GM23248 (cell line): ENCODE measurements at regions not wholly inside any gene's neighbourhood (a gene's known extent, or its start where the extent isn't known, plus 50 kb on each side); places are given as distances from the start of the nearest gene placed in this dataset.
A peak's percentile ranks its signal among the peaks of the same experiment; 100 is the strongest.

ENCODE experiments used
- DNase-seq: peaks from one replicate; pipeline ENCODE4 v3.0.0-alpha.2; 2015
- H2AFZ ChIP-seq: fragments of 200-600 bp; sonication (generic); 2 replicates; pipeline ENCODE4 v1.6.1; 2016; ENCODE audit warnings: antibody characterized with exemption
- H3F3A ChIP-seq: fragments of 200-600 bp; sonication (generic); 2 replicates; pipeline ENCODE4 v1.6.1; 2016; ENCODE audit warnings: mild to moderate bottlenecking, antibody characterized with exemption, mixed run types; ENCODE audit not compliant: insufficient read depth
- H3K27ac ChIP-seq: fragments of 200-600 bp; sonication (generic); 2 replicates; pipeline ENCODE4 v1.5.1; 2016; ENCODE audit warnings: mild to moderate bottlenecking
- H3K27me3 ChIP-seq: fragments of 200-600 bp; sonication (generic); replicated peaks from 2 replicates; pipeline ENCODE4 v1.6.1; 2016; ENCODE audit warnings: mild to moderate bottlenecking; ENCODE audit not compliant: insufficient read depth
- H3K36me3 ChIP-seq: fragments of 200-600 bp; sonication (generic); 2 replicates; pipeline ENCODE4 v1.6.1; 2016; ENCODE audit warnings: low read depth, mild to moderate bottlenecking
- H3K4me1 ChIP-seq: fragments of 200-600 bp; sonication (generic); 2 replicates; pipeline ENCODE4 v1.6.1; 2016; ENCODE audit warnings: mild to moderate bottlenecking; ENCODE audit not compliant: insufficient read depth
- H3K4me2 ChIP-seq: fragments of 200-600 bp; sonication (generic); one replicate; pipeline ENCODE4 v1.6.1; 2016; ENCODE audit warnings: mild to moderate bottlenecking; ENCODE audit not compliant: unreplicated experiment
- H3K4me3 ChIP-seq: fragments of 200-600 bp; sonication (generic); 2 replicates; pipeline ENCODE4 v1.5.1; 2016; ENCODE audit warnings: mild to moderate bottlenecking
- H3K79me2 ChIP-seq: fragments of 200-600 bp; sonication (generic); 2 replicates; pipeline ENCODE4 v1.6.1; 2016; ENCODE audit warnings: mild to moderate bottlenecking; ENCODE audit not compliant: insufficient read depth
- H3K9ac ChIP-seq: fragments of 200-600 bp; sonication (generic); 2 replicates; pipeline ENCODE4 v1.6.1; 2016; ENCODE audit warnings: mild to moderate bottlenecking
- H3K9me2 ChIP-seq: fragments of 200-600 bp; sonication (generic); 2 replicates; pipeline ENCODE4 v1.6.1; 2016; ENCODE audit warnings: mixed run types, mild to moderate bottlenecking, moderate library complexity; ENCODE audit not compliant: insufficient read depth
- H3K9me3 ChIP-seq: fragments of 200-600 bp; sonication (generic); one replicate; pipeline ENCODE4 v1.6.1; 2017; ENCODE audit warnings: low read depth
- H4K20me1 ChIP-seq: fragments of 200-600 bp; sonication (generic); 2 replicates; pipeline ENCODE4 v1.6.0; 2016; ENCODE audit not compliant: insufficient read depth
- EZH2 ChIP-seq: fragments of 200-600 bp; sonication (generic); IDR thresholded peaks from 2 replicates; pipeline ENCODE4 v1.6.1; 2018; ENCODE audit warnings: antibody characterized with exemption, mild to moderate bottlenecking; ENCODE audit not compliant: insufficient read depth, poor library complexity, severe bottlenecking
- EZH2phosphoT487 ChIP-seq: fragments of 200-600 bp; sonication (generic); IDR thresholded peaks from 2 replicates; pipeline ENCODE4 v1.6.1; 2018; ENCODE audit warnings: antibody characterized with exemption, moderate library complexity, mild to moderate bottlenecking, low read depth; ENCODE audit not compliant: insufficient read depth
- WGBS, 2 experiments: methylation state at CpG; one replicate each; pipeline ENCODE4 v1.1.6; 2015 to 2017; ENCODE audit warnings: low lambda C conversion rate in 2 of 2, low coverage in 1 of 2; ENCODE audit errors: missing lambda C conversion rate in 2 of 2; 5-methylcytosine and 5-hydroxymethylcytosine counted together
- in situ Hi-C: fragments of 300-500 bp; cut with MboI; formaldehyde crosslinking; loops from 2 replicates; pipeline ENCODE4 v1.15.0; 2020

DNA sequence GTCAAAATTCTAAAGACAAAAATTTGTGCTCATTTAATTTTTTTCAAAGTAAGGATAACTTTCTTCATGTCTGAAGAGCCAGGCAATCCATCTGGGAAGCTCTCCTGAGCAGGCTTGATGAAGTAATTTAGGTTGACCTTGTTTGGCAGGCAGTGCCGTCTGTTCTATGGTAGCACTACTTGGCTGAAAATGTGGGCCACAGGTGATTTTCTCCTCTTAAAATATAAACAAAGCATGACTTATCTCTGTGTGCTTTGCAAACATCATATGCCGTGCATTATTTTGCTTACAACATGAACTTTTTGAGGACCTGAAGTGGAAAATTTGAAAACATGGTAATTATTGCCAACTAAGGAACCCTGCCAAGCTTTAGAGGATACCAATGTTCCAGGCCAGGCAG is 143.2 kb downstream of the RAP2B start:
- H3K9me2 ChIP-seq = no peaks in the 10 kb centered on the region
- H3K79me2 ChIP-seq = no peaks in the 10 kb centered on the region
- in situ Hi-C loops = no loop called here
- no peak overlapping the region for H3K4me2 ChIP-seq
- H3K4me3 ChIP-seq = no peak overlapping the region
- WGBS, 2 experiments = 61 to 69% methylated on average over 2 of the region's 2 CpGs
- no peaks in the 10 kb centered on the region for H3K27me3 ChIP-seq
- H3K4me1 ChIP-seq = no peaks in the 10 kb centered on the region
- no peaks in the 10 kb centered on the region for H4K20me1 ChIP-seq
- no peaks in the 10 kb centered on the region for H3K9me3 ChIP-seq
- no peaks in the 10 kb centered on the region for H3K36me3 ChIP-seq
- no peak overlapping the region for H3K9ac ChIP-seq
- H3F3A ChIP-seq = no peaks in the 10 kb centered on the region
- no peak overlapping the region for H3K27ac ChIP-seq
- DNase-seq = no peak
- no peak for TF ChIP-seq EZH2phosphoT487
- no peak for TF ChIP-seq EZH2
- H2AFZ ChIP-seq = no peak overlapping the region; the same call in 1 of the 2 replicates

- Histone ChIP-seq H3K9ac (no peak overlapping the region), H4K20me1 (no peaks in the 10 kb centered on the region), H3K4me1 (peaks cover 13% of the 10 kb centered on the region; the same call in 1 of the 2 replicates), H3K9me2 (no peaks in the 10 kb centered on the region), H3K27ac (no peak overlapping the region), H3K79me2 (no peaks in the 10 kb centered on the region), H2AFZ (no peak overlapping the region), H3K4me3 (no peak overlapping the region), H3K36me3 (no peaks in the 10 kb centered on the region), H3K27me3 (no peaks in the 10 kb centered on the region), H3K4me2 (no peak overlapping the region), H3F3A (peaks cover 4% of the 10 kb centered on the region; the same call in 1 of the 2 replicates), H3K9me3 (no peaks in the 10 kb centered on the region)
- WGBS, 2 experiments = 56 to 57% methylated on average over 1 of the region's 1 CpG
- TF ChIP-seq EZH2 = no peak
- no peak for TF ChIP-seq EZH2phosphoT487
- in situ Hi-C loops = no loop called here
- DNase-seq = no peak
These were observed 149.5 kb downstream of the RAP2B start for GRCh38 chr3:153311541-153311940.

GRCh38 chr3:153313302-153313965 is 151.4 kb downstream of the RAP2B start:
- no peak overlapping the region for H3K4me3 ChIP-seq
- H3K9me2 ChIP-seq = no peaks in the 10 kb centered on the region
- peaks cover 13% of the 10 kb centered on the region; the same call in 1 of the 2 replicates for H3K4me1 ChIP-seq
- no peak overlapping the region for H3K27ac ChIP-seq
- in situ Hi-C loops = no loop called here
- H3K79me2 ChIP-seq = no peaks in the 10 kb centered on the region
- TF ChIP-seq EZH2phosphoT487 = no peak
- no peak for TF ChIP-seq EZH2
- no peaks in the 10 kb centered on the region for H3K27me3 ChIP-seq
- H3K36me3 ChIP-seq = no peaks in the 10 kb centered on the region
- peak overlapping the region; percentile 50 for H2AFZ ChIP-seq
- no peak overlapping the region for H3K9ac ChIP-seq
- peak; percentile 20 for DNase-seq
- no peaks in the 10 kb centered on the region for H3K9me3 ChIP-seq
- no peaks in the 10 kb centered on the region for H4K20me1 ChIP-seq
- H3F3A ChIP-seq = peaks cover 4% of the 10 kb centered on the region; the same call in 1 of the 2 replicates
- WGBS, 2 experiments = 56% methylated on average over 1 of the region's 1 CpG
- H3K4me2 ChIP-seq = no peak overlapping the region

DNA sequence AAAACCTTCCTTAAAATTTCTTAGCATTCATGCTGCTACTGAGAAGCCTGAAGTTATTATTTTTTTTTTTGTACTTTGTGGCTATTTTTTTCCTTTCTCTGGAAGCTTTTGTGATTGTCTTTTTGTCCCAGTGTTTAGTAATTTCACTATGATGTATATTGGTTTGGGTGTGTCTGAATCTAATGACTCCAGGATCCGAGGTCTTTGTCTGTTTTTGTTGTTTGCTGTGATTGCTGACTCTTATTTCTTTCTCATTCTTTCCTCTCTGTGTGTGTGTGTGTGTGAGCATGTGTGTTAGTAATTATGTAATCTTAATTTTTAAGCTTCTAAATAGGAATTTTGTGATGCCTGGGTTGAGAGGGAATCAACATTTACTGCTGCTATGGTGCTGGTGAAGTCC is 152.0 kb downstream of the RAP2B start:
- no peak overlapping the region for H3K9ac ChIP-seq
- H3K36me3 ChIP-seq = no peaks in the 10 kb centered on the region
- WGBS, 2 experiments = 12 to 29% methylated on average over 1 of the region's 1 CpG
- peaks cover 13% of the 10 kb centered on the region; the same call in 1 of the 2 replicates for H3K4me1 ChIP-seq
- no peak for DNase-seq
- peaks cover 4% of the 10 kb centered on the region; the same call in 1 of the 2 replicates for H3F3A ChIP-seq
- no peaks in the 10 kb centered on the region for H3K79me2 ChIP-seq
- no peak overlapping the region for H3K4me3 ChIP-seq
- no peak overlapping the region for H3K4me2 ChIP-seq
- H3K27ac ChIP-seq = no peak overlapping the region
- TF ChIP-seq EZH2 (no peak), EZH2phosphoT487 (no peak)
- in situ Hi-C loops = no loop called here
- H2AFZ ChIP-seq = peak overlapping the region; percentile 50
- H3K9me2 ChIP-seq = no peaks in the 10 kb centered on the region
- no peaks in the 10 kb centered on the region for H4K20me1 ChIP-seq
- no peaks in the 10 kb centered on the region for H3K27me3 ChIP-seq
- no peaks in the 10 kb centered on the region for H3K9me3 ChIP-seq

GRCh38 chr3:153315781-153316180 is 153.8 kb downstream of the RAP2B start:
- Histone ChIP-seq H3F3A (peaks cover 4% of the 10 kb centered on the region; the same call in 1 of the 2 replicates), H3K4me2 (no peak overlapping the region), H3K27me3 (no peaks in the 10 kb centered on the region), H4K20me1 (no peaks in the 10 kb centered on the region), H3K4me3 (no peak overlapping the region), H3K36me3 (no peaks in the 10 kb centered on the region), H3K27ac (no peak overlapping the region), H3K4me1 (peaks cover 13% of the 10 kb centered on the region; the same call in 1 of the 2 replicates), H2AFZ (no peak overlapping the region), H3K9me3 (no peaks in the 10 kb centered on the region), H3K9me2 (no peaks in the 10 kb centered on the region), H3K9ac (no peak overlapping the region), H3K79me2 (no peaks in the 10 kb centered on the region)
- in situ Hi-C loops = no loop called here
- TF ChIP-seq EZH2 = no peak
- TF ChIP-seq EZH2phosphoT487 = no peak
- DNase-seq = peak; percentile 47
